K562 (cell line): ENCODE measurements at regions not wholly inside any gene's neighbourhood (a gene's known extent, or its start where the extent isn't known, plus 50 kb on each side); places are given as distances from the start of the nearest gene placed in this dataset.
"Not testable (repeated sequence)": the region's sequence is repeated elsewhere in the genome, so short reads cannot be mapped to it uniquely, and the experiment has no call there.

Experiments used
- ATAC-seq: fragments of 200-7000 bp; cut with Tn5 transposase; 3 replicates; pipeline ENCODE4 v1.9.1; 2020; ENCODE audit warnings: moderate library complexity
- BruUV-seq: library from RNA; stranded (reverse); fragments of 400-500 nt; replicated peaks from 2 replicates; lab custom pipeline; 2021; lab: Mats Ljungman, UMichigan
- CTCF ChIA-PET: fragments of 300-600 bp; formaldehyde crosslinking; extraction: SDS; loops from one replicate; lab custom pipeline; 2021; ENCODE audit warnings: low intra/inter-chr PET ratio; lab: Yijun Ruan, JAX
- POLR2A ChIA-PET: fragments of 300-600, 350-650 bp; sonication (Branson Sonifier 250); formaldehyde crosslinking; extraction: SDS; loops from one replicate; lab custom pipeline; 2021; ENCODE audit warnings: antibody characterized with exemption, inconsistent platforms; lab: Yijun Ruan, JAX
- DNase-seq, 4 experiments: peaks; one replicate each; pipeline versions ENCODE4 v3.0.0 to v3.0.0-alpha.2; 2011 to 2018; ENCODE audit warnings: low spot score in 3 of 4, mixed read lengths in 3 of 4; ENCODE audit errors: extremely low read depth in 1 of 4
- FAIRE-seq: peaks from 2 replicates; lab custom pipeline; 2011; peaks lifted over from hg19 to GRCh38; lab: Jason Lieb, UNC
- H2AFZ ChIP-seq: 2 replicates; pipeline ENCODE4 v1.6.0; 2011; ENCODE audit warnings: low read depth, low read length, control low read depth, inconsistent platforms
- H3K27ac ChIP-seq: fragments of 200-600 bp; 3 replicates; pipeline ENCODE4 v1.8.0; 2011; ENCODE audit warnings: low read depth, mild to moderate bottlenecking, control low read depth, inconsistent platforms, low read length, moderate library complexity, mixed read lengths; ENCODE audit errors: extremely low read depth
- H3K27me3 ChIP-seq, 2 experiments: fragments of 300-600 bp in 1 of 2; 2 replicates in 1 of 2; 3 replicates in 1 of 2; pipeline versions ENCODE4 v1.6.0 to v1.8.0; 2011; ENCODE audit warnings: inconsistent platforms in 2 of 2, low read length in 2 of 2, mild to moderate bottlenecking in 1 of 2, mixed read lengths in 1 of 2, moderate library complexity in 1 of 2; ENCODE audit not compliant: control insufficient read depth in 2 of 2, insufficient read depth in 2 of 2
- H3K36me3 ChIP-seq: fragments of 300-600 bp; 3 replicates; pipeline ENCODE4 v1.8.0; 2011; ENCODE audit warnings: mild to moderate bottlenecking, low read length, inconsistent platforms; ENCODE audit not compliant: control insufficient read depth, insufficient read depth
- H3K4me1 ChIP-seq, 2 experiments: fragments of 200-600 bp in 1 of 2; replicated peaks in 1 of 2; 2 replicates in 1 of 2; 3 replicates in 1 of 2; pipeline versions ENCODE4 v1.5.1 to v1.8.0; 2011; ENCODE audit warnings: inconsistent platforms in 2 of 2, low read length in 2 of 2, mild to moderate bottlenecking in 1 of 2, mixed read lengths in 1 of 2, moderate library complexity in 1 of 2; ENCODE audit not compliant: control insufficient read depth in 2 of 2, insufficient read depth in 2 of 2
- H3K4me2 ChIP-seq: 2 replicates; pipeline ENCODE4 v1.6.1; 2011; ENCODE audit warnings: low read length, control low read depth, inconsistent platforms, mixed read lengths; ENCODE audit not compliant: insufficient read depth
- H3K4me3 ChIP-seq: fragments of 200-600 bp; sonication (generic), shearing (Covaris generic); 2 replicates; pipeline ENCODE4 v1.5.1; 2016; ENCODE audit warnings: control low read depth, inconsistent platforms
- H3K79me2 ChIP-seq: fragments of 200-600 bp; 3 replicates; pipeline ENCODE4 v1.8.0; 2011; ENCODE audit warnings: low read length, inconsistent platforms; ENCODE audit not compliant: control insufficient read depth, insufficient read depth
- H3K9ac ChIP-seq, 2 experiments: 2 replicates each; pipeline versions ENCODE4 v1.6.0 to v1.6.1; 2011; ENCODE audit warnings: low read depth in 2 of 2, low read length in 2 of 2, control low read depth in 1 of 2, inconsistent platforms in 1 of 2, mild to moderate bottlenecking in 1 of 2, mixed read lengths in 1 of 2; ENCODE audit not compliant: insufficient read depth in 1 of 2
- H3K9me1 ChIP-seq: one replicate; pipeline ENCODE4 v1.6.0; 2011; ENCODE audit warnings: inconsistent platforms, mild to moderate bottlenecking, low read length, moderate library complexity; ENCODE audit not compliant: control insufficient read depth, insufficient read depth
- H3K9me3 ChIP-seq: replicated peaks from 2 replicates; pipeline ENCODE4 v1.5.1; 2011; ENCODE audit warnings: low read depth, low read length, inconsistent platforms; ENCODE audit not compliant: control insufficient read depth, insufficient read depth
- H4K20me1 ChIP-seq: replicated peaks from 2 replicates; pipeline ENCODE4 v1.6.1; 2011; ENCODE audit warnings: low read length, inconsistent platforms, mixed read lengths; ENCODE audit not compliant: control insufficient read depth, insufficient read depth
- CTCF ChIP-seq, 3 experiments: IDR thresholded peaks in 2 of 3; conservative IDR thresholded peaks in 1 of 3; 2 replicates each; pipeline ENCODE4 v1.5.1; 2011 to 2012; ENCODE audit warnings: low read length in 3 of 3, mild to moderate bottlenecking in 3 of 3, control low read depth in 2 of 3, improper control_type of control experiment in 1 of 3, inconsistent platforms in 1 of 3, low read depth in 1 of 3, mixed read lengths in 1 of 3, moderate library complexity in 1 of 3; ENCODE audit not compliant: insufficient read depth in 2 of 3
- RAD21 ChIP-seq, 2 experiments: fragments of 250-450 bp in 1 of 2; fragments of 450-650 bp in 1 of 2; sonication (Bioruptor Pico) in 1 of 2; formaldehyde crosslinking in 1 of 2; IDR thresholded peaks in 1 of 2; conservative IDR thresholded peaks in 1 of 2; 2 replicates each; pipeline versions ENCODE4 v1.4.0 to v1.8.0; 2020 to 2022; ENCODE audit warnings: mild to moderate bottlenecking in 2 of 2, moderate library complexity in 1 of 2
- WGBS: fragments of 100-300 bp; shearing (Covaris generic); methylation state at CpG from one replicate; pipeline ENCODE4 v1.1.6; 2016; ENCODE audit warnings: low coverage, mixed read lengths; ENCODE audit not compliant: insufficient coverage; ENCODE audit errors: missing lambda C conversion rate; 5-methylcytosine and 5-hydroxymethylcytosine counted together
- in situ Hi-C: fragments of 300-500 bp; cut with MboI; formaldehyde crosslinking; loops from 4 replicates; pipeline ENCODE4 v1.15.0; 2018; ENCODE audit warnings: inconsistent platforms, mixed read lengths
- intact Hi-C: fragments of 100-400 bp; cut with micrococcal nuclease; formaldehyde crosslinking; loops from 2 replicates; pipeline ENCODE4 v1.14.2; 2022

- H3K4me2 ChIP-seq, H3K4me3 ChIP-seq, H3K9ac ChIP-seq, H3K27ac ChIP-seq, POLR2A ChIA-PET: not testable (repeated sequence)
- FAIRE-seq = peak; percentile 99
- H3K27me3 ChIP-seq = peaks cover 0 to 12% of the 10 kb centered on the region in 2 experiments; a peak in 1 of 5 replicates
- peaks cover 13% of the 10 kb centered on the region; the same call in 2 of the 3 replicates for H3K36me3 ChIP-seq
- TF ChIP-seq RAD21 (CRISPR knock-in tag; conservative IDR thresholded peaks at IDR 0.05 in 1 of 2, IDR thresholded peaks at IDR 0.05 in 1 of 2) (peak in 1 of 2 experiments; percentile 11; a peak in 1 of 4 replicates), CTCF (IDR thresholded peaks at IDR 0.05 in 2 of 3, conservative IDR thresholded peaks at IDR 0.05 in 1 of 3; ENCODE audit: insufficient read depth in 2 of 3, low read depth in 1 of 3, low read length in 3 of 3) (peak in 1 of 3 experiments; percentile 29; a peak in 1 of 6 replicates)
- TF ChIP-seq, all 486 proteins: peak for 2; not testable (repeated sequence) for 484
- in situ Hi-C loops, H3K9me3 ChIP-seq, H3K4me1 ChIP-seq, intact Hi-C loops, H3K79me2 ChIP-seq, CTCF ChIA-PET, H3K9me1 ChIP-seq, DNase-seq, BruUV-seq, H2AFZ ChIP-seq, H4K20me1 ChIP-seq: not testable (repeated sequence)
- 28% methylated on average over 12 of the region's 16 CpGs for WGBS
- peak; percentile 86 for ATAC-seq
Measured at GRCh38 chr1:857926-858648, 65.6 kb upstream of the SAMD11 start.

GRCh38 chr1:858649-859041 is 65.1 kb upstream of the SAMD11 start:
- H3K27ac ChIP-seq, H3K4me2 ChIP-seq, H3K79me2 ChIP-seq, in situ Hi-C loops, H4K20me1 ChIP-seq, H3K4me1 ChIP-seq, H3K9me1 ChIP-seq, H2AFZ ChIP-seq, DNase-seq, BruUV-seq, H3K9me3 ChIP-seq, intact Hi-C loops, POLR2A ChIA-PET, H3K4me3 ChIP-seq, CTCF ChIA-PET: not testable (repeated sequence)
- 23% methylated on average over 6 of the region's 12 CpGs for WGBS
- 0 out of 4 replicates have a peak overlapping the region, but pooled peaks of 1 of the 2 experiments have one; percentile 19 for H3K9ac ChIP-seq
- FAIRE-seq (peak; percentile 35), ATAC-seq (peak; percentile 13; the same call in 2 of the 3 replicates)
- peaks cover 13% of the 10 kb centered on the region; the same call in 2 of the 3 replicates for H3K36me3 ChIP-seq
- H3K27me3 ChIP-seq = peaks cover 0 to 15% of the 10 kb centered on the region in 2 experiments; a peak in 2 of 5 replicates

- in situ Hi-C loops, H3K36me3 ChIP-seq, H3K9me3 ChIP-seq, CTCF ChIA-PET, DNase-seq, H3K4me2 ChIP-seq, POLR2A ChIA-PET, ATAC-seq, H3K79me2 ChIP-seq, H3K4me3 ChIP-seq, H3K4me1 ChIP-seq, BruUV-seq, intact Hi-C loops, H3K27ac ChIP-seq, H3K9ac ChIP-seq, H3K9me1 ChIP-seq, FAIRE-seq, H4K20me1 ChIP-seq: not testable (repeated sequence)
- Histone ChIP-seq H2AFZ (peak overlapping the region; percentile 50; the same call in 1 of the 2 replicates), H3K27me3 (peaks cover 12 to 37% of the 10 kb centered on the region in 2 experiments; a peak in 3 of 5 replicates)
- 17% methylated on average over 6 of the region's 11 CpGs for WGBS
Measured at GRCh38 chr1:860941-861340, 62.8 kb upstream of the SAMD11 start.
